SU-DHL-6 (cell line): ENCODE measurements at regions not wholly inside any gene's neighbourhood (a gene's known extent, or its start where the extent isn't known, plus 50 kb on each side); places are given as distances from the start of the nearest gene placed in this dataset.

Experiments
- H2AFZ ChIP-seq: fragments of 200-600 bp; sonication (generic); 2 replicates; pipeline ENCODE4 v1.6.1; 2014; ENCODE audit warnings: low read depth, mild to moderate bottlenecking, moderate library complexity, mixed read lengths, antibody characterized with exemption, low read length; ENCODE audit not compliant: severe bottlenecking
- H3F3A ChIP-seq: fragments of 200-600 bp; shearing (Covaris generic); 2 replicates; pipeline ENCODE4 v1.6.0; 2016; ENCODE audit warnings: antibody characterized with exemption, mild to moderate bottlenecking; ENCODE audit not compliant: insufficient read depth
- H3K27ac ChIP-seq: fragments of 200-600 bp; sonication (generic); 2 replicates; pipeline ENCODE4 v1.5.1; 2016; ENCODE audit warnings: low read depth, mild to moderate bottlenecking, low read length, moderate library complexity, mixed read lengths
- H3K27me3 ChIP-seq: fragments of 200-600 bp; sonication (generic), shearing (Covaris generic); 2 replicates; pipeline ENCODE4 v1.6.0; 2014; ENCODE audit warnings: mild to moderate bottlenecking, low read length
- H3K36me3 ChIP-seq: fragments of 200-600 bp; sonication (generic); 2 replicates; pipeline ENCODE4 v1.6.1; 2014; ENCODE audit warnings: mild to moderate bottlenecking, low read length, mixed read lengths
- H3K4me2 ChIP-seq: fragments of 300-600, 200-600 bp; shearing (Covaris generic), sonication (generic); 2 replicates; pipeline ENCODE4 v1.6.0; 2014; ENCODE audit warnings: low read length, low read depth, mild to moderate bottlenecking; ENCODE audit not compliant: poor library complexity, severe bottlenecking
- H3K4me3 ChIP-seq: fragments of 200-600 bp; sonication (generic); 2 replicates; pipeline ENCODE4 v1.5.1; 2014; ENCODE audit warnings: antibody characterized with exemption, low read length, mild to moderate bottlenecking, mixed read lengths; ENCODE audit not compliant: insufficient read depth, poor library complexity, severe bottlenecking
- H3K79me2 ChIP-seq: fragments of 200-600 bp; sonication (generic); 2 replicates; pipeline ENCODE4 v1.6.1; 2014; ENCODE audit warnings: mild to moderate bottlenecking, low read length, moderate library complexity; ENCODE audit not compliant: insufficient read depth
- H3K9ac ChIP-seq: fragments of 200-600 bp; sonication (generic); 2 replicates; pipeline ENCODE4 v1.7.0; 2014; ENCODE audit warnings: mild to moderate bottlenecking, low read length
- H3K9me2 ChIP-seq: fragments of 200-600 bp; sonication (generic); replicated peaks from 2 replicates; pipeline ENCODE4 v1.6.1; 2014; ENCODE audit warnings: low read length; ENCODE audit not compliant: insufficient read depth
- H3K9me3 ChIP-seq: fragments of 200-600 bp; sonication (generic); 2 replicates; pipeline ENCODE4 v1.6.1; 2014; ENCODE audit warnings: low read length, mixed read lengths; ENCODE audit not compliant: insufficient read depth
- H4K20me1 ChIP-seq: fragments of 200-600 bp; sonication (generic); 2 replicates; pipeline ENCODE4 v1.6.1; 2014; ENCODE audit warnings: low read depth, mild to moderate bottlenecking, antibody characterized with exemption, low read length, moderate library complexity, mixed read lengths
- EZH2phosphoT487 ChIP-seq: fragments of 200-600 bp; sonication (generic), shearing (Covaris generic); conservative IDR thresholded peaks from 2 replicates; pipeline ENCODE4 v1.6.1; 2018; ENCODE audit warnings: mild to moderate bottlenecking, antibody characterized with exemption, low read length, moderate library complexity, mixed read lengths
- TF ChIP-seq, protein P1 (sequence below): fragments of 200-600 bp; sonication (generic); IDR thresholded peaks from one replicate; pipeline ENCODE4 v1.5.1; 2017; ENCODE audit warnings: antibody characterized with exemption, mild to moderate bottlenecking, low read length, moderate library complexity; ENCODE audit not compliant: insufficient read depth, poor library complexity, severe bottlenecking

DNA sequence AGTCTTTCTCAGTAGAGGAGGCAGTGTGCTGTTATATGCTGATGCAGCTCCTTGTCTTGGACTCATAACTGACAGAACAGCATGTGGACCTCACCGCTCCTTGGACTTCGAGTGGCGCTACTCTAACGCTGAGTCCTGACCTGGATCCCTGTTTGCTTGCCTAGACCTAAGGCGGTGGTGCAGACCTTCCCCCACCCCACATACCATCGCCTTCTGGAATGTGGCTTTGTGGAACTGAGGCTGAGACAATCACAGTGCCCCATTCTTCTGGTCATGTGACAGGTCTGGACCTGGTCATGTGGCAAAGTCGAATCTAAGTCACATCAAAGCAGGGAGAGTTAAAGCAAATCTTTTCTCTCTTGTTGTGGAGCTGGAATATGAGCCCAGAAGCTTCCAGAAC, 190.7 kb upstream of the MKI67 start:
- Histone ChIP-seq H3K4me3 (no peak overlapping the region), H4K20me1 (no peaks in the 10 kb centered on the region), H3K36me3 (no peaks in the 10 kb centered on the region), H2AFZ (no peak overlapping the region), H3K27me3 (no peaks in the 10 kb centered on the region), H3K9me3 (no peaks in the 10 kb centered on the region), H3K9me2 (no peaks in the 10 kb centered on the region), H3K4me2 (no peak overlapping the region), H3K27ac (no peak overlapping the region), H3F3A (no peaks in the 10 kb centered on the region), H3K9ac (no peak overlapping the region), H3K79me2 (no peaks in the 10 kb centered on the region)
- TF ChIP-seq, protein P1, sequence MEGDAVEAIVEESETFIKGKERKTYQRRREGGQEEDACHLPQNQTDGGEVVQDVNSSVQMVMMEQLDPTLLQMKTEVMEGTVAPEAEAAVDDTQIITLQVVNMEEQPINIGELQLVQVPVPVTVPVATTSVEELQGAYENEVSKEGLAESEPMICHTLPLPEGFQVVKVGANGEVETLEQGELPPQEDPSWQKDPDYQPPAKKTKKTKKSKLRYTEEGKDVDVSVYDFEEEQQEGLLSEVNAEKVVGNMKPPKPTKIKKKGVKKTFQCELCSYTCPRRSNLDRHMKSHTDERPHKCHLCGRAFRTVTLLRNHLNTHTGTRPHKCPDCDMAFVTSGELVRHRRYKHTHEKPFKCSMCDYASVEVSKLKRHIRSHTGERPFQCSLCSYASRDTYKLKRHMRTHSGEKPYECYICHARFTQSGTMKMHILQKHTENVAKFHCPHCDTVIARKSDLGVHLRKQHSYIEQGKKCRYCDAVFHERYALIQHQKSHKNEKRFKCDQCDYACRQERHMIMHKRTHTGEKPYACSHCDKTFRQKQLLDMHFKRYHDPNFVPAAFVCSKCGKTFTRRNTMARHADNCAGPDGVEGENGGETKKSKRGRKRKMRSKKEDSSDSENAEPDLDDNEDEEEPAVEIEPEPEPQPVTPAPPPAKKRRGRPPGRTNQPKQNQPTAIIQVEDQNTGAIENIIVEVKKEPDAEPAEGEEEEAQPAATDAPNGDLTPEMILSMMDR, result no peak
- TF ChIP-seq EZH2phosphoT487, result no peak

DNA sequence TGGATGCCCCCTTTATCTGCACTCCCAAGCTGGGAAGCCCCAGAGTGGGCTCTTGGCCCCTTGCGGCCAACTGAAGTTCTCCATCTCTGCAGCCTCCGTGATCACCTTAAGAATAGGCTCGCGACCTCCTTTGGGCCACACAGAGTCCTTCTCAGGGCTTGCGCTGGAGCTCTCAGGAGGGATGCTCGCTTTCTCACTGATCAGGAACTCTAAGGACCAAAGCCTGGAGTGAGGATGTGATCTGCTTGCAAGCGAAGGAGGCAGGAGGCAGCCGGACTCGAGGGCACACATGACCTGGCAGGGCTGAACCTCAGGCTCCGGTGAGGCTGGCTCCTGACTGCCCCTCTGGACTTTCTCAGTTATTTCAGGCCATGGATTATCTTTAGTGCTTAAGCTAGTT, 192.1 kb upstream of the MKI67 start:
- no peak overlapping the region for H3K9ac ChIP-seq
- H4K20me1 ChIP-seq, result no peaks in the 10 kb centered on the region
- no peaks in the 10 kb centered on the region for H3K27me3 ChIP-seq
- no peak overlapping the region for H2AFZ ChIP-seq
- H3K9me3 ChIP-seq, result no peaks in the 10 kb centered on the region
- H3K4me2 ChIP-seq, result no peak overlapping the region
- H3K9me2 ChIP-seq, result no peaks in the 10 kb centered on the region
- no peaks in the 10 kb centered on the region for H3K79me2 ChIP-seq
- no peaks in the 10 kb centered on the region for H3K36me3 ChIP-seq
- H3K27ac ChIP-seq, result no peak overlapping the region
- TF ChIP-seq, protein P1, result no peak
- TF ChIP-seq EZH2phosphoT487, result no peak
- H3K4me3 ChIP-seq, result no peak overlapping the region
- no peaks in the 10 kb centered on the region for H3F3A ChIP-seq

DNA sequence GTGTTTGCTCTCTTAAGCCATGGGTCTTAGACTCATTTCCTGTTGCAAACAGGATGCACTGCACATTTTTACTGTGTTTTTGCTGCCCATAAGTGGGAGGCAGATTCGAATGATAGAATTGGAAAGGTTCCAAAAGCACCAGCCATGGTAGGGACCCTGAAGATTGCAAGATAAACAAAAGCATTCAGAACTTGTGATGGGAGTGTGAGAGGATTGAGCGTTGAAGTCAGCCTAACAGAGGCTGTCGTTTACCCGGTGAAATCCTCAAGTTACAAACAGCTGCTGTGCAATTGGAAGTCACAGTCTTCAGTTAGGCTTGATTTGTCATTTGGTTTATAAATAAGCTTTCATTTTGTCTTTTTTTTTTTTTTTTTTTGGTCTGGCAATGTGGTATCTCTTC, 192.7 kb upstream of the MKI67 start:
- no peaks in the 10 kb centered on the region for H3K79me2 ChIP-seq
- H4K20me1 ChIP-seq, result no peaks in the 10 kb centered on the region
- no peaks in the 10 kb centered on the region for H3K9me3 ChIP-seq
- H3K4me2 ChIP-seq, result no peak overlapping the region
- TF ChIP-seq EZH2phosphoT487, result no peak
- TF ChIP-seq, protein P1, result no peak
- H3K9ac ChIP-seq, result no peak overlapping the region
- H3K9me2 ChIP-seq, result no peaks in the 10 kb centered on the region
- H3K4me3 ChIP-seq, result no peak overlapping the region
- H3K27me3 ChIP-seq, result no peaks in the 10 kb centered on the region
- H3F3A ChIP-seq, result no peaks in the 10 kb centered on the region
- no peak overlapping the region for H3K27ac ChIP-seq
- H2AFZ ChIP-seq, result no peak overlapping the region
- no peaks in the 10 kb centered on the region for H3K36me3 ChIP-seq

DNA sequence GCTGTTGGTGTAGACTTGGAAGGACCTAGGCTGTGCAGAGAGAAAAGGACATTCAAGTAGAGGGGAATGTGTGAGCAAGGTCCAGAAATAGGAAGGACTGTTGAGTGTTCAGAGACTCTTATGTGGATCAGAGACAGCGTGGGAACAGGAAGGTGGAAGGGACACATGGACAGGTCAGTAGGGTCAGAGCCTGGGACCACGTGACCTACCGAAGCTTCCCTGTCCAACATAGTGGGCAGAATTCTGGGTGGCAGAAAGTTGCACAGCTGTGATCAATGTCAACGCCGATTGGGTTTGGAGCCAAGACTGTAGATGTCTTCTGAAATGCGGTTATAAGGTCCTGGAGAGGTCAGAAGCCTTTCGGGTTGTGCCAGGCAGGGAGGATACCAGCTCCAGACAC, 195.9 kb upstream of the MKI67 start:
- TF ChIP-seq EZH2phosphoT487, result no peak
- TF ChIP-seq, protein P1, result no peak
- no peak overlapping the region for H3K4me2 ChIP-seq

More for the DNA sequence above, 195.9 kb upstream of the MKI67 start:
- Histone ChIP-seq H3K36me3 (no peaks in the 10 kb centered on the region), H3K27ac (no peak overlapping the region), H3K9me3 (no peaks in the 10 kb centered on the region), H3F3A (no peaks in the 10 kb centered on the region), H4K20me1 (no peaks in the 10 kb centered on the region), H3K27me3 (no peaks in the 10 kb centered on the region), H2AFZ (no peak overlapping the region), H3K4me3 (no peak overlapping the region), H3K9ac (no peak overlapping the region), H3K79me2 (no peaks in the 10 kb centered on the region), H3K9me2 (no peaks in the 10 kb centered on the region)
